ENCODE measurements at regions not wholly inside any gene's neighbourhood (a gene's known extent, or its start where the extent isn't known, plus 50 kb on each side); places are given as distances from the start of the nearest gene placed in this dataset.

DNA sequence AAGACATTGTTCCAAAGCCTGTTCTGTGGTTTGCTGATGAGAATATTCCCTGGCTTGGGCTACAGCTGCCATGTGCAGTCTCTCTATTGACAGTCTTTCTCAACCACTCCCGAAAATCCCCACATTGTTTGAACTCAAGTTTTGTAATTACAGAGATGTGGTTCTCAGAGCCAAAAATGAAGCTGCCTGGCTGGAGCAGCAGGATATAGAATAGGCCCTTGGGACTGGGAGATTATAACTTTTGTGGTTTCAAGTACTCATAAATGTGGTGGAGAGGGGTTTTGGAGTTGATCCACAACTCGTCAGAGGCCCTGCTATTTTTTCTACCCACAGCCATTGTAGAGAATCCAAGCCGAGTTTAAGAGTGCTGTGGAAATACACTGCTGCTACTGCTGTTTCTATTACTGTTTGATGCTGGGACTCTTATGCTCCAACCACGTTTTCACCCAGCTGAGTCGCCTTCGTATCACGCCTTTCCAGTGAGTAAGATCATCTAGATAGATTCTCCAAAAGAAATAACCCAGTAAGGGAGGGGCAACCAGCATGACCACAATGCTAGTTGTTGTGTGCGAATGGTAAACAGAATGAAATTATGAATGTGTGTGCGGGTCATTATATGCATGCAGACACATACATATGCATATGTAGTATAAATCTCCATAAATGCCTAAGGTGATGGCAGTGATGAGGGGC is 57.1 kb upstream of the ATXN3L start:
- TF ChIP-seq POLR2A (IDR thresholded peaks at IDR 0.05), result no peak
- TF ChIP-seq, protein P1, sequence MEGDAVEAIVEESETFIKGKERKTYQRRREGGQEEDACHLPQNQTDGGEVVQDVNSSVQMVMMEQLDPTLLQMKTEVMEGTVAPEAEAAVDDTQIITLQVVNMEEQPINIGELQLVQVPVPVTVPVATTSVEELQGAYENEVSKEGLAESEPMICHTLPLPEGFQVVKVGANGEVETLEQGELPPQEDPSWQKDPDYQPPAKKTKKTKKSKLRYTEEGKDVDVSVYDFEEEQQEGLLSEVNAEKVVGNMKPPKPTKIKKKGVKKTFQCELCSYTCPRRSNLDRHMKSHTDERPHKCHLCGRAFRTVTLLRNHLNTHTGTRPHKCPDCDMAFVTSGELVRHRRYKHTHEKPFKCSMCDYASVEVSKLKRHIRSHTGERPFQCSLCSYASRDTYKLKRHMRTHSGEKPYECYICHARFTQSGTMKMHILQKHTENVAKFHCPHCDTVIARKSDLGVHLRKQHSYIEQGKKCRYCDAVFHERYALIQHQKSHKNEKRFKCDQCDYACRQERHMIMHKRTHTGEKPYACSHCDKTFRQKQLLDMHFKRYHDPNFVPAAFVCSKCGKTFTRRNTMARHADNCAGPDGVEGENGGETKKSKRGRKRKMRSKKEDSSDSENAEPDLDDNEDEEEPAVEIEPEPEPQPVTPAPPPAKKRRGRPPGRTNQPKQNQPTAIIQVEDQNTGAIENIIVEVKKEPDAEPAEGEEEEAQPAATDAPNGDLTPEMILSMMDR (IDR thresholded peaks at IDR 0.05), result no peak

All from stomach (tissue), 4 donors.